ENCODE measurements at regions not wholly inside any gene's neighbourhood (a gene's known extent, or its start where the extent isn't known, plus 50 kb on each side); places are given as distances from the start of the nearest gene placed in this dataset.
A peak's percentile ranks its signal among the peaks of the same experiment; 100 is the strongest.

GRCh38 chr5:68426586-68426985, 211.0 kb downstream of the PIK3R1 start:
- Histone ChIP-seq H3K36me3 (ENCODE audit: control insufficient read depth in 5 of 5, insufficient read depth in 5 of 5, low read length in 5 of 5) (no peaks in the 10 kb centered on the region), H3K27ac (ENCODE audit: low read depth, low read length) (no peak overlapping the region), H3K4me1 (ENCODE audit: control insufficient read depth in 5 of 5, insufficient read depth in 5 of 5, low read length in 5 of 5) (peaks cover 0 to 10% (median 4%) of the 10 kb centered on the region in 5 donors), H3K27me3 (ENCODE audit: control insufficient read depth in 5 of 5, insufficient read depth in 4 of 5, low read length in 5 of 5) (no peaks in the 10 kb centered on the region), H3K9me3 (ENCODE audit: control insufficient read depth in 5 of 5, low read length in 5 of 5) (no peaks in the 10 kb centered on the region), H3K4me3 (ENCODE audit: low read depth in 1 of 5, low read length in 5 of 5) (no peak overlapping the region), H3K9ac (ENCODE audit: low read length in 5 of 5) (no peak overlapping the region)

DNA sequence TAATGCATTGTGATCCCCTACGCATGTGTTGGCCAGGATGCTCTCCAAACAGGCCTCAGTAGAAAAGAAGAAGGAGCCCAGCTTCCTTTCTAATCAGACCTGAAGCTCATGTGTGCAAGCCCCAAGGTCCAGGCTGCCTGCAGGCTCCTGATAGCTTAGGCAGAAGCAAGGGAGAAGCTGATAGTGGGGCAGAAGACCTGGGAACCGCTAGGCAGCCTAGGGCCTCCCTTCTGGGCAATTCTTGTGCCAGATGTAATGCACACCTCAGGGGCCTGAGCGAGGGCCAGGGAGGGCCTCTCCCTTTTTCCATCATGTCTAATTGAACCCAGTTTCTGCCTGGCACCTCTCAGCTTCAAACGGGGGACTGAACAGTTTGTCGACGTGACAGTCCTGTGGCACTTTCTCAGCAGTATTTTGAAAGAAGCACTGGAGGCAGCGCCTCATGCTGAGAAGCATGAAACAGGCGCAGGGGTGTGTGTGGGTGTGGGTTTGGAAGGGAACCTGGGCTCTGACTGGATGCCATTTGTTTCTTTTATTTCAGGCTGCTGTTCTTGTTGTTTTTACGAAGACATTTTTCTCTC, 212.8 kb downstream of the PIK3R1 start:
- Histone ChIP-seq H3K4me1 (ENCODE audit: control insufficient read depth in 5 of 5, insufficient read depth in 5 of 5, low read length in 5 of 5) (peaks cover 0 to 19% (median 4%) of the 10 kb centered on the region in 5 donors), H3K27me3 (ENCODE audit: control insufficient read depth in 5 of 5, insufficient read depth in 4 of 5, low read length in 5 of 5) (no peaks in the 10 kb centered on the region), H3K9me3 (ENCODE audit: control insufficient read depth in 5 of 5, low read length in 5 of 5) (no peaks in the 10 kb centered on the region), H3K4me3 (ENCODE audit: low read depth in 1 of 5, low read length in 5 of 5) (no peak overlapping the region), H3K27ac (ENCODE audit: low read depth, low read length) (no peak overlapping the region), H3K36me3 (ENCODE audit: control insufficient read depth in 5 of 5, insufficient read depth in 5 of 5, low read length in 5 of 5) (no peaks in the 10 kb centered on the region), H3K9ac (ENCODE audit: low read length in 5 of 5) (no peak overlapping the region)

- no peaks in the 10 kb centered on the region for H3K36me3 ChIP-seq (ENCODE audit: control insufficient read depth in 5 of 5, insufficient read depth in 5 of 5, low read length in 5 of 5)
- H3K27ac ChIP-seq (ENCODE audit: low read depth, low read length), result no peak overlapping the region
- no peak overlapping the region for H3K9ac ChIP-seq (ENCODE audit: low read length in 5 of 5)
Observed at GRCh38 chr5:68429510-68429909, 214.0 kb downstream of the PIK3R1 start.

GRCh38 chr5:68430279-68430678, 214.7 kb downstream of the PIK3R1 start:
- Histone ChIP-seq H3K27ac (ENCODE audit: low read depth, low read length) (no peak overlapping the region), H3K27me3 (ENCODE audit: control insufficient read depth in 5 of 5, insufficient read depth in 4 of 5, low read length in 5 of 5) (no peaks in the 10 kb centered on the region), H3K4me3 (ENCODE audit: low read depth in 1 of 5, low read length in 5 of 5) (no peak overlapping the region), H3K9me3 (ENCODE audit: control insufficient read depth in 5 of 5, low read length in 5 of 5) (no peaks in the 10 kb centered on the region), H3K9ac (ENCODE audit: low read length in 5 of 5) (no peak overlapping the region), H3K36me3 (ENCODE audit: control insufficient read depth in 5 of 5, insufficient read depth in 5 of 5, low read length in 5 of 5) (no peaks in the 10 kb centered on the region), H3K4me1 (ENCODE audit: control insufficient read depth in 5 of 5, insufficient read depth in 5 of 5, low read length in 5 of 5) (peaks cover 3 to 33% (median 17%) of the 10 kb centered on the region in 5 donors)

More at GRCh38 chr5:68429510-68429909, 214.0 kb downstream of the PIK3R1 start:
- H3K4me1 ChIP-seq (ENCODE audit: control insufficient read depth in 5 of 5, insufficient read depth in 5 of 5, low read length in 5 of 5), result peaks cover 3 to 31% (median 13%) of the 10 kb centered on the region in 5 donors
- H3K9me3 ChIP-seq (ENCODE audit: control insufficient read depth in 5 of 5, low read length in 5 of 5), result no peaks in the 10 kb centered on the region
- H3K4me3 ChIP-seq (ENCODE audit: low read depth in 1 of 5, low read length in 5 of 5), result no peak overlapping the region
- no peaks in the 10 kb centered on the region for H3K27me3 ChIP-seq (ENCODE audit: control insufficient read depth in 5 of 5, insufficient read depth in 4 of 5, low read length in 5 of 5)

- no peak overlapping the region for H3K4me3 ChIP-seq (ENCODE audit: low read depth in 1 of 5, low read length in 5 of 5)
- no peak overlapping the region for H3K27ac ChIP-seq (ENCODE audit: low read depth, low read length)
- no peaks in the 10 kb centered on the region for H3K9me3 ChIP-seq (ENCODE audit: control insufficient read depth in 5 of 5, low read length in 5 of 5)
- H3K36me3 ChIP-seq (ENCODE audit: control insufficient read depth in 5 of 5, insufficient read depth in 5 of 5, low read length in 5 of 5), result no peaks in the 10 kb centered on the region
- no peaks in the 10 kb centered on the region for H3K27me3 ChIP-seq (ENCODE audit: control insufficient read depth in 5 of 5, insufficient read depth in 4 of 5, low read length in 5 of 5)
- no peak overlapping the region for H3K9ac ChIP-seq (ENCODE audit: low read length in 5 of 5)
- H3K4me1 ChIP-seq (ENCODE audit: control insufficient read depth in 5 of 5, insufficient read depth in 5 of 5, low read length in 5 of 5), result peaks cover 3 to 36% (median 23%) of the 10 kb centered on the region in 5 donors
Observed at GRCh38 chr5:68431186-68431585, 215.6 kb downstream of the PIK3R1 start.

GRCh38 chr5:68431601-68432337, 216.2 kb downstream of the PIK3R1 start:
- Histone ChIP-seq H3K27ac (ENCODE audit: low read depth, low read length) (no peak overlapping the region), H3K4me3 (ENCODE audit: low read depth in 1 of 5, low read length in 5 of 5) (no peak overlapping the region), H3K27me3 (ENCODE audit: control insufficient read depth in 5 of 5, insufficient read depth in 4 of 5, low read length in 5 of 5) (no peaks in the 10 kb centered on the region), H3K9ac (ENCODE audit: low read length in 5 of 5) (no peak overlapping the region), H3K9me3 (ENCODE audit: control insufficient read depth in 5 of 5, low read length in 5 of 5) (no peaks in the 10 kb centered on the region), H3K4me1 (ENCODE audit: control insufficient read depth in 5 of 5, insufficient read depth in 5 of 5, low read length in 5 of 5) (peaks cover 3 to 36% (median 23%) of the 10 kb centered on the region in 5 donors), H3K36me3 (ENCODE audit: control insufficient read depth in 5 of 5, insufficient read depth in 5 of 5, low read length in 5 of 5) (no peaks in the 10 kb centered on the region)

DNA sequence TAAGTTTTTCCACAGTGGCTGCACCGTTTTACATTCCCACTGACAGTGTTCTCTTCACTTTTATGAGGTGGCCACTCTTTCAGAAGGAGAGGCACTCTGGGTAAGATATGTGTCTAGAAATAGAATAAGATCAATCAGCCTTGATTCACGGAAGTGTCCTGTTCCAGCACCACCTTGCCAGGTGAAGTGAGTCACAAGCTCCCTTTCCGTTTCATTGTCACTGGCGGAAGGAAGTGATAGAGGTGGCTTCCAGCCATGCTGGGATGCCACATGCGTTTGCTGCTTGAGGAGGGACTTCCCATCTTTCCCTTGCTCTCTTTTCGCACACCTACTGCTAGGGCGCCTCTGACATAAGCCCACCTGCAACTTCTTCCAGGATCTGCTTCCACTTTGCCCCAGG, 217.1 kb downstream of the PIK3R1 start:
- H3K9me3 ChIP-seq (ENCODE audit: control insufficient read depth in 5 of 5, low read length in 5 of 5), result no peaks in the 10 kb centered on the region
- H3K27me3 ChIP-seq (ENCODE audit: control insufficient read depth in 5 of 5, insufficient read depth in 4 of 5, low read length in 5 of 5), result no peaks in the 10 kb centered on the region
- H3K9ac ChIP-seq (ENCODE audit: low read length in 5 of 5), result no peak overlapping the region
- peaks cover 3 to 36% (median 23%) of the 10 kb centered on the region in 5 donors for H3K4me1 ChIP-seq (ENCODE audit: control insufficient read depth in 5 of 5, insufficient read depth in 5 of 5, low read length in 5 of 5)
- H3K36me3 ChIP-seq (ENCODE audit: control insufficient read depth in 5 of 5, insufficient read depth in 5 of 5, low read length in 5 of 5), result no peaks in the 10 kb centered on the region
- H3K4me3 ChIP-seq (ENCODE audit: low read depth in 1 of 5, low read length in 5 of 5), result no peak overlapping the region
- no peak overlapping the region for H3K27ac ChIP-seq (ENCODE audit: low read depth, low read length)

DNA sequence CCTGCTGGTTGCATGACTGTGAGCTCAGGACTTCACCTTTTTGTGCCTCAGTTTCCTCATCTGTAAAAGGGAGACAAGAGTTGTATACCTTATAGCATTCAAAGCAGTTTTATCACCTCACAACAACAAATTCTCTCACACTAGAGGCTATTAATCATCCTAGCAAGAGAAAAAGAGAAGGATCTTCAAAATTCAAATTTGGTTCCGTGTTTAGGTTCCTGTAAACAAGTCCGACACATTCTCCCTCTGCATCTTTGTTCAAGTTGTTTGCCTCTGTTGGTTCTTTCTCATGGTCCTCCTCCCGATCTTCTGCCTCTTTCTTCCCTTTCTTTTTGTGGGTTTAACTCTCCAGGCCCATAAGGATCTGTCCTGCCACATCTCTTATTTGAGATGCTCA, 218.0 kb downstream of the PIK3R1 start:
- Histone ChIP-seq H3K27ac (ENCODE audit: low read depth, low read length) (peak overlapping the region; percentile 63), H3K9me3 (ENCODE audit: control insufficient read depth in 5 of 5, low read length in 5 of 5) (no peaks in the 10 kb centered on the region), H3K9ac (ENCODE audit: low read length in 5 of 5) (peak overlapping the region in 1 of 5 donors; percentile 29), H3K4me1 (ENCODE audit: control insufficient read depth in 5 of 5, insufficient read depth in 5 of 5, low read length in 5 of 5) (peaks cover 3 to 41% (median 28%) of the 10 kb centered on the region in 5 donors), H3K27me3 (ENCODE audit: control insufficient read depth in 5 of 5, insufficient read depth in 4 of 5, low read length in 5 of 5) (no peaks in the 10 kb centered on the region), H3K4me3 (ENCODE audit: low read depth in 1 of 5, low read length in 5 of 5) (peak overlapping the region in 1 of 5 donors; percentile 19), H3K36me3 (ENCODE audit: control insufficient read depth in 5 of 5, insufficient read depth in 5 of 5, low read length in 5 of 5) (no peaks in the 10 kb centered on the region)

- Histone ChIP-seq H3K27me3 (ENCODE audit: control insufficient read depth in 5 of 5, insufficient read depth in 4 of 5, low read length in 5 of 5) (no peaks in the 10 kb centered on the region), H3K4me1 (ENCODE audit: control insufficient read depth in 5 of 5, insufficient read depth in 5 of 5, low read length in 5 of 5) (peaks cover 3 to 47% (median 28%) of the 10 kb centered on the region in 5 donors), H3K4me3 (ENCODE audit: low read depth in 1 of 5, low read length in 5 of 5) (peak overlapping the region in 3 of 5 donors; percentile 11 to 53 (median 19)), H3K9me3 (ENCODE audit: control insufficient read depth in 5 of 5, low read length in 5 of 5) (no peaks in the 10 kb centered on the region), H3K27ac (ENCODE audit: low read depth, low read length) (peak overlapping the region; percentile 63), H3K36me3 (ENCODE audit: control insufficient read depth in 5 of 5, insufficient read depth in 5 of 5, low read length in 5 of 5) (no peaks in the 10 kb centered on the region), H3K9ac (ENCODE audit: low read length in 5 of 5) (peak overlapping the region in 3 of 5 donors; percentile 54 to 65 (median 57))
Observed at GRCh38 chr5:68433923-68434879, 218.6 kb downstream of the PIK3R1 start.

All from subcutaneous abdominal adipose tissue (tissue), 5 donors.